T-helper 1 cell treated with Interleukin-12 subunit alpha and Interleukin-12 subunit beta and Interleukin-4 antibody, amounts not matched to agents 30 ng/mL and 1 ng/mL, for 36 hours (primary cell): ENCODE measurements at regions not wholly inside any gene's neighbourhood (a gene's known extent, or its start where the extent isn't known, plus 50 kb on each side); places are given as distances from the start of the nearest gene placed in this dataset.
"Not testable (repeated sequence)": the region's sequence is repeated elsewhere in the genome, so short reads cannot be mapped to it uniquely, and the experiment has no call there.

Source experiments
- intact Hi-C: fragments of 100-400 bp; cut with micrococcal nuclease; formaldehyde crosslinking; loops from one replicate; pipeline ENCODE4 v1.15.1; 2024

DNA sequence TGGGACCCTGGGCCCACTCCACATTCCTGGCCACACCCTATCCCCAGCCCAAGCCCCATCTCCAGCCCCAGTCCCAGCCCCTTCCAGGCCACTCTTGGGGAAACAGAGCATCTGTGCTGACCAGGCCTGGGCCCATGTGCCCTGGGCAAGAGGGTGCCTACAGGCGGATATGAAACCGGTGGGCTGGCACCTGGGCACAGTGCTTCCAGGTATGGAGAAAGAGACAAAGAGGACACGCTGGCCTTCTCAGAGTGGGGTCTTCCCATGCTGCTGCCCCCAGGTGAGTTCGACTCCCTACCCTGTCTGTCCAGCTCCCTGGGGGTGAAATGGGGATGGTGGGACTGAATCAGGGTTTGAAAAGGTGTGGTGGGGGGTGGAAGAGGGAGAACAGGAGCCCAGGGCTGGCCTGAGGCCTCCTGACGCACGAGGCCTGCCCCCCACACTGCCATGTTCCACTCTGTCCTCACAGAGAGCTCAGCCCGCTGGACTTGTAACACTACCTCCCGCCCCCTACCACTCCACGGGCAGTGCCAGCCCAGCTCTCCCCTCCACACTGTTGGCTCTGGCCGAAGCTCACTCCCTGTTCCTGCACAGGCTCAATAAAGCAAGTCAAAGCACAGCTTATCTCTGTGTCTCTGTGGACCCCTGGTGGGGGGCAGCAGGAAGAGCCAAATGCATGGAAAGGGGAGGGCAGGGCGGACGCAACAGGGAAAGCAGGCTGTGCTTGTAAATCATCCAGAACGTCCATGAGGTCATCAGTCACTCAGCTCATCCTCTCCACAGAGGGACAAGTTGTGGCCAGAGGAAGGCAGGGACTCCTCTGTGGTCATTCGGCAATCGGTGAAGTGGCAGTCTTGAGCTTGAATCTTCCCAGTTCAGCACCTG is 71.1 kb upstream of the TMEM97 start:
- intact Hi-C loops = no loop called here

DNA sequence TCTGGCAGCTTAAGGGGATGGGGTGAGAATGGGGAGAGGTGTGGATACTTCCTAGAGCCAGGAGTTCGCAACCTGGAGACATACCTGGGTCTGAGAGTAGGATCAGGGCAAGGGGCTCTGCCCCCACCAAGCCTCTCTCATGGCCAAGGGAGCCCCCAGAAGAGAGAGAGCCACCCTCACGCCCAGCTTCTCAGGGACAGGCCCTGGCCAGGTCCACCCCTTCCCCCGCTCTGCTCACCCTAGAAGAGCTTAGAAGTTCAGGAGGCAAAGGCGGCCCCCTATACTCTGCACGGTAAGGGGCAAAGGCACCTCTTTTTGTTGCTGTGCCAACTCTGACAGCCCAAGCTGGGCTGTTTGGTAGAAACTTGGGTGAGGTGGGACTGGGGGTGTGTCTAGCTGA is 69.3 kb upstream of the TMEM97 start:
- intact Hi-C loops = loop anchor here (10.0 kb wide), 1 partner anchor 205 kb away; the partner anchor contains the start of gene NLK

DNA sequence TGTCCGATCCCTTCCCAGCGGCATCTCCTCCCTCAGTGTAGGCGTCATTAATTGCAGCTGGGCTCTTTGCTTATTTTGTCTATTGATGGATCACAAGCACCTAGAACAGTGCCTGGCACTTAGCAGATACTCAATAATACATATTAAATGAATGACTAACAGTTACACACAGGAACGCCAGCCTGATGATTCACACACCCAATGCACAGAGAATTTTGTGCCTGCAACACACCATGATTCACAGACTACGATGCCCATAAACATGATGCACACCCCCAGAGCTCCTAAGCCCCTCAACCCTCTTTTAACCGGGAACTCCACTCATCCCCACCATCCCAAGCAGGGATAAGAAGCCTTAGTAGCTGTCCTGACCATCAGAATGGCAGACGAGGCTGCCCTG is 66.6 kb upstream of the TMEM97 start:
- intact Hi-C loops = loop anchor here (10.0 kb wide), 1 partner anchor 208 kb away; the partner anchor contains the start of gene NLK

DNA sequence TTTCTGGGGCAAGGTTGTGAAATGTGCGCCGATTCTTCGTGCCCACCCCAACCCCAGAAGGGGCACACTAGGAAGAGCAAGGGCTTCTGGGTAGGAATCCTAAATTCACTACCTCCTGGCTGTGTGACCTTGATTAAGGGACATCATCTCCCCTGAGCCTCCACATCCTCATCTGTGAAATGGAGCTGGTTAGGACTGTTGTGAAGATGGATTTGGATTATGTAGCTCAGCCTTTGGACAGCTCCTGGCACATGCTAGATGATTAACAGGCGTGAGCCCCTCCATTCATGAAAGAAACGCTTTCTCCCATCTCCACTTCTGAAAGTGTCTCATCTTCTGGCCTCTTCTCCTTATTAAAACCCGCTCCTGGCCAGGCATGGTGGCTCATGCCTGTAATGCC is 65.3 kb upstream of the TMEM97 start:
- intact Hi-C loops = loop anchor here (10.0 kb wide), 1 partner anchor 209 kb away; the partner anchor contains the start of gene NLK

DNA sequence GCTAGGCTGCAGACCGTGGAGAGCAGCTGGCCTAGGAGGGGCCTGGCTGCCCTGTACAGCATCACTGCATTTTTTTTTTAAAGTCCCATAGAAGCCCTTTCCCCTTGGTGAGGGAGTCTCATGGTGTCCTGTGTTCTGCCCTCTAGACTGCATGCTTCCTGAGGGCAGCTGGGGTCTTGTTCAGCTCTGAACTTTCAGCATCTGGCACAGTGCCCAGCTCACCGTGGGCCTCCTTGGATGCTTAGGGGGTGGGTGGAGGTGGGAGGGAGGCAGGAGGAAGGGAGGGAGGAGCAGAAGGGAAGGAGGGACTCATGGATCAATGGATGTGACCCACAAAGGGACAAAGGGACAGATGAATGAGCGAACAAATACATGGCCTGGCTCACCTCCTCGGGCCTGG is 63.4 kb upstream of the TMEM97 start:
- intact Hi-C loops = loop anchor here (10.0 kb wide), 1 partner anchor 211 kb away; the partner anchor contains the start of gene NLK

DNA sequence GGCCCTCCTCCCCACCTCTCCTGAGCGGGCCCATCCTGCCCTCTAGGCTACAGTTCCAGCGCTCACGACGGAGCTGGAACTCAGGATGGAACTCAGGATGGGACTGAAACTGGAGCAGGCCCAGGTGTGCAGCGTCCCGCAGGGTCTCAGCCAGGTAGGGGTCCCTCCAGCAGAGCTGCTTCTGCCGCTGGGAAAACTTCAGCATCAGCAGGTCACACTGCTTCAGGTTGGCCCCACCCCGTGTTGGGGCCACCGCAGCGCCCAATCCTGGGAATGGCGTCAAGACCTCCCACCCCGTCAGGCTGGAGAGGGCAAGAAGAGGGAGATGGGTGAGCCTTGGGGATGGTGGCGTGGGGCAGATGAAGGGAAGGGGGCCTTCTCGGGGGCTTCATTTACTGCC is 62.6 kb upstream of the TMEM97 start:
- intact Hi-C loops = loop anchor here (10.0 kb wide), 1 partner anchor 212 kb away; the partner anchor contains the start of gene NLK

DNA sequence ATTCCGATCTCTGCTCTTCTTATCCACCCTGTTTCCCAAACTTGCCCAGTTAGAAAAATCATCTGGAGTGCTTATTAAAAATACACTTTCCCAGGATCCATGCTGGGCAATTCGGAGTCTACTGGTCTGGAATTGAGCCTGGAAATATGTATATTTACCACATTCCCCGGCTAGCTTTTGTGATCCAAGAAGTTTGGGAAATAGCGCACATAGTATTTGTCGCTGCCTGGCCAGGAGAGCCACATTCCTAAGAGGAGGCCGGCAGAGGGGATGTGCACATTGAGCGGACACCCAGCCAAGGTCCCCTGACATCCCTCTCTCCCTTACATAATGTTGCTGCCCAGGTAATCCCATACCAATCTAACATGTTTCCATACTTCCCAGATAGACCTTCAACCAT is 62.1 kb upstream of the TMEM97 start:
- intact Hi-C loops = loop anchor here (10.0 kb wide), 1 partner anchor 212 kb away; the partner anchor contains the start of gene NLK

DNA sequence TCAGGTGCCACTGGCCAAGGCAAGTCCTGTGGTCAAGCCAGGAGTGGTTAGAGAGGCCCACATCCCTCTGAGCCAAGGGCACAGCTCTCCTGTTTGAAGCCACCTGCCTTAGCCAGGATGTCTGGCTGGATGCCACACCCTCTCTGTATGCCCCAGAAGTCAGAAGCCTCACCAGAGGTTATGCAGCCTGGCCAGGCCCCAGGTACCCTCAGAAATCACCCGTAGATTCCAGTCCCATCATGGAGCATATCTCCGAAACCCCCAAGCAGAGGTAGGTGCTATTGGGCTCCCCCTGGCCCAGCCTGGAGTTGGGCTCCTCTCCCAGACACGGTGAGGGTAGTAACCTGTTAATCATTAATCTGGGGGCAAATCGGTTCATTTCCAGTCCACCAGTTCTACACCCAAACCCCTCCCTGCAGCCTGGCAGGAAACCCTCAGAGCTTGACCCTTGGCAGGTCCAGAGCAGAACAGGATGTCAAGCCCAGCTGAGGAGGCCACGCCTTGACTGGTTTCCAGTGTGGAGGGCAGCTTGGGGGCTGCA is 60.6 kb upstream of the TMEM97 start:
- intact Hi-C loops = loop anchor here (10.0 kb wide), 1 partner anchor 214 kb away; the partner anchor contains the start of gene NLK

DNA sequence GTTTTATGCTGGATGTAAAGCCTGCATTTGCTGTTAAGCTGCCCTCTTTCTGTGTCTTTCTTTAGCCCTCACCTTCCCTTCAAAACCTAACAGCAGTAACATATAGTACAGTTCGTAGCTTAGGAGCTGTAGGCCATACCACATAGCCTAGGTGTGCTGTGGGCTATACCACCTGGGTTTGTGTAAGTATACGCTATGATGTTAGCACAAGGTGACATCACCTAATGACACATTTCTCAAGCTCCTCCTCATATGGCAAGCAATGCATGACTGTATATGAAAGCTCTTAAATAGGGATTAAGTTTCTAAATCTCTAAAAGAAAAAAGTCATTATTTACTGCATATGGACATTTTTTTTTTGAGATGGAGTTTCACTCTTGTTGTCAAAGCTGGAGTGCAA is 57.8 kb upstream of the TMEM97 start:
- intact Hi-C loops = no loop called here

DNA sequence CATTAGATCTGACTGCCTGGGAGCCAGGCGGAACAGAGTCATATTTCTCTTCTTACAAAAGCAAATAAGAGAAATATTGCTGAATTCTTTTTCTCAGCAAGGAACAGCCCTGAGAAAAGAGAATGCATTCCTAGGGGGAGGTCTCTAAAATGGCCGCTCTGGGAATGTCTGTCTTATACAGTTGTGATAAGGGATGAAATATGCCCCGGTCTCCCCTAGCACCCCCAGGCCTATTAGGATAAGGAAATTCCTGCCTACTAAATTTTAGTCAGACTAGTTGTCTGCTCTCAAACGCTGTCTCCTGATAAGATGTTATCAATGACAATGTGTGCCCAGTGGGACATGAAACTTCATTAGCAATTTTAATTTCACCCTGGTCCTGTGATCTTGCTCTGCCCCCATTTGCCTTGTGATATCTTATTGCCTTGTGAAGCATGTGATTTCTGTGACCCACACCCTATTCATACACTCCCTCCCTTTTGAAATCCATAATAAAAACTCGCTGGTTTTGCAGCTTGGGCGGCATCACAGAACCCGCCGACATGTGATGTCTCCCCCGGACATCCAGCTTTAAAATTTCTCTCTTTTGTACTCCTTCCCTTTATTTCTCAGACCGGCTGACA is 56.8 kb upstream of the TMEM97 start:
- intact Hi-C loops = not testable (repeated sequence)

DNA sequence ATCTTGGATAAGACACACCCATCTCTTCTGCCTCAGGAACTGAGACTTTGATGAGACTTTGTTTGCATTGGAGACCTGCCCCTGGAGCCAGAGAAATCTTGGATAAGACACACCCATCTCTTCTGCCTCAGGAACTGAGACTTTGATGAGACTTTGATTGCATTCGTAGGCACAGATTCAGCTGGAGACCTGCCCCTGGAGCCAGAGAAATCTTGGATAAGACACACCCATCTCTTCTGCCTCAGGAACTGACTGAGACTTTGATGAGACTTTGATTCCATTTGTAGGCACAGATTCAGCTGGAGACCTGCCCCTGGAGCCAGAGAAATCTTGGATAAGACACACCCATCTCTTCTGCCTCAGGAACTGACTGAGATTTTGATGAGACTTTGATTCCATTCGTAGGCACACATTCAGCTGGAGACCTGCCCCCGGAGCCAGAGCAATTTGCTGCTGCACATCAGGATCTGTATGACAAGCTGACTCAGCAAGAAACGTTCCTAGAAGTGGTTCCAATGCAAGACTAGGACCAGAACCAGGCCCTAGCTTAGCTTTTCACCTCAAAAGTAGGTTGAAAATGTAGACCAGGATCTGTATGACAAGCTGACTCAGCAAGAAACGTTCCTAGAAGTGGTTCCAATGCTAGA is 54.0 kb upstream of the TMEM97 start:
- intact Hi-C loops = not testable (repeated sequence)

DNA sequence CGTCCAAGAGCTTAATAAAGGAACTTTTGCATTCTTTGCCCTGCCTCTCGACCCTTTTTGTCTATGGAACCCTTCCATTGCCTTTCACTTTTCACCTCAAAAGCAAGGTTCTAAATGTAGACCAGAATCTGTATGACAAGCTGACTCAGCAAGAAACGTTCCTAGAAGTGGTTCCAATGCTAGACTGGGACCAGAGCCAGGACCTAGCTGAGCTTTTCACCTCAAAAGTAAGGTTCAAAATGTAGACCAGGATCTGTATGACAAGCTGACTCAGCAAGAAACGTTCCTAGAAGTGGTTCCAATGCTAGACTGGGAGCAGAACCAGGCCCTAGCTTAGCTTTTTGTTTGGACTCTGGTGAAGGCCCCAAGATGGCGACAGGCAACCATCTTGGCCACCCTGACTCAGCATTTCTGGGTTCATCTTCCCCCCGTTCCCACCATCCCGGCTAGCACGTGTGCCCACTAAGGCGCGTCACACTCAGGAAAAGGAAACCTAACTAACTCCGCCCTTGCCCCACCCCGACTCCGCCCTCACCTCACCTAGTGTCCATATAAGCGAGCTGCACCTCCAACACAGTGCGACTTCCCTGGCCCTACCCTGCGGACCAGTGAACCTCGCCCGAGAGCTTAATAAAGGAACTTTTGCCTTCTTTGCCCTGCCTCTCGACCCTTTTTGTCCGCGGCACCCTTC is 53.0 kb upstream of the TMEM97 start:
- intact Hi-C loops = not testable (repeated sequence)

DNA sequence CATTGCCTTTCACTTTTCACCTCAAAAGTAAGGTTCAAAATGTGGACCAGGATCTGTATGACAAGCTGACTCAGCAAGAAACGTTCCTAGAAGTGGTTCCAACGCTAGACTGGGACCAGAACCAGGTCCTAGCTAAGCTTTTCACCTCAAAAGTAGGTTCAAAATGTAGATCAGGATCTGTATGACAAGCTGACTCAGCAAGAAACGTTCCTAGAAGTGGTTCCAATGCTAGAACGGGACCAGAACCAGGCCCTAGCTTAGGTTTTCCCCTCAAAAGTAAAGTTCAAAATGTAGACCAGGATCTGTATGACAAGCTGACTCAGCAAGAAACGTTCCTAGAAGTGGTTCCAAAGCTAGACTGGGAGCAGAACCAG is 52.5 kb upstream of the TMEM97 start:
- intact Hi-C loops = not testable (repeated sequence)

DNA sequence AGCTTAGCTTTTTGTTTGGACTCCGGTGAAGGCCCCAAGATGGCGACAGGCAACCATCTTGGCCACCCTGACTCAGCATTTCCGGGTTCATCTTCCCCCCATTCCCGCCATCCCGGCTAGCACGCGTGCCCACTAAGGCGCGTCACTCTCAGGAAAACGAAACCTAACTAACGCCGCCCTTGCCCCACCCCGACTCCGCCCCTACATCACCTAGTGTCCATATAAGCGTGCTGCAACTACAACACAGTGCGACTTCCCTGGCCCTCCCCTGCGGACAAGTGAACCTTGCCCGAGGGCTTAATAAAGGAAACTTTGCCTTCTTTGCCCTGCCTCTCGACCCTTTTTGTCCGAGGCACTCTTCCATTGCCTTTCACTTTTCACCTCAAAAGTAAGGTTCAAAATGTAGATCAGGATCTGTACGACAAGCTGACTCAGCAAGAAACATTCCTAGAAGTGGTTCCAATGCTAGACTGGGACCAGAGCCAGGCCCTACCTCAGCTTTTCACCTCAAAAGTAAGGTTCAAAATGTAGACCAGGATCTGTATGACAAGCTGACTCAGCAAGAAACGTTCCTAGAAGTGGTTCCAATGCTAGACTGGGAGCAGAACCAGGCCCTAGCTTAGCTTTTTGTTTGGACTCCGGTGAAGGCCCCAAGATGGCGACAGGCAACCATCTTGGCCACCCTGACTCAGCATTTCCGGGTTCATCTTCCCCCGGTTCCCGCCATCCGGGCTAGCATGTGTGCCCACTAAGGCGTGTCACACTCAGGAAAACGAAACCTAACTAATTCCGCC is 51.9 kb upstream of the TMEM97 start:
- intact Hi-C loops = not testable (repeated sequence)

DNA sequence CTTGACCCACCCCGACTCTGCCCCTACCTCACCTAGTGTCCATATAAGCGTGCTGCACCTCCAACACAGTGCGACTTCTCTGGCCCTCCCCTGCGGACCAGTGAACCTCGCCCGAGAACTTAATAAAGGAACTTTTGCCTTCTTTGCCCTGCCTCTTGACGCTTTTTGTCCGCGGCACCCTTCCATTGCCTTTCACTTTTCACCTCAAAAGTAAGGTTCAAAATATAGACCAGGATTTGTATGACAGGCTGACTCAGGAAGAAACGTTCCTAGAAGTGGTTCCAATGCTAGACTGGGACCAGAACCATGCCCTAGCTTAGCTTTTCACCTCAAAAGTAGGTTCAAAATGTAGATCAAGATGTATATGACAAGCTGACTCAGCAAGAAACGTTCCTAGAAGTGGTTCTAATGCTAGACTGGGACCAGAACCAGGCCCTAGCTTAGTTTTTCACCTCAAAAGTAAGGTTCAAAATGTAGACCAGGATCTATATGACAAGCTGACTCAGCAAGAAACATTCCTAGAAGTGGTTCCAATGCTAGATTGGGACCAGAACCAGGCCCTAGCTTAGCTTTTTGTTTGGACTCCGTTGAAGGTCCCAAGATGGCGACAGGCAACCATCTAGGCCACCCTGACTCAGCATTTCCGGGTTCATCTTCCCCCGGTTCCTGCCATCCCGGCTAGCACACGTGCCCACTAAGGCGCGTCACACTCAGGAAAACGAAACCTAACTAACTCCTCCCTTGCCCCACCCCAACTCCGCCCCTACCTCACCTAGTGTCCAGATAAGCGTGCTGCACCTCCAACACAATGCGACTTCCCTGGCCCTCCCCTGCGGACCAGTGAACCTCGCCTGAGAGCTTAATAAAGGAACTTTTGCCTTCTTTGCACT is 51.0 kb upstream of the TMEM97 start:
- intact Hi-C loops = no loop called here

DNA sequence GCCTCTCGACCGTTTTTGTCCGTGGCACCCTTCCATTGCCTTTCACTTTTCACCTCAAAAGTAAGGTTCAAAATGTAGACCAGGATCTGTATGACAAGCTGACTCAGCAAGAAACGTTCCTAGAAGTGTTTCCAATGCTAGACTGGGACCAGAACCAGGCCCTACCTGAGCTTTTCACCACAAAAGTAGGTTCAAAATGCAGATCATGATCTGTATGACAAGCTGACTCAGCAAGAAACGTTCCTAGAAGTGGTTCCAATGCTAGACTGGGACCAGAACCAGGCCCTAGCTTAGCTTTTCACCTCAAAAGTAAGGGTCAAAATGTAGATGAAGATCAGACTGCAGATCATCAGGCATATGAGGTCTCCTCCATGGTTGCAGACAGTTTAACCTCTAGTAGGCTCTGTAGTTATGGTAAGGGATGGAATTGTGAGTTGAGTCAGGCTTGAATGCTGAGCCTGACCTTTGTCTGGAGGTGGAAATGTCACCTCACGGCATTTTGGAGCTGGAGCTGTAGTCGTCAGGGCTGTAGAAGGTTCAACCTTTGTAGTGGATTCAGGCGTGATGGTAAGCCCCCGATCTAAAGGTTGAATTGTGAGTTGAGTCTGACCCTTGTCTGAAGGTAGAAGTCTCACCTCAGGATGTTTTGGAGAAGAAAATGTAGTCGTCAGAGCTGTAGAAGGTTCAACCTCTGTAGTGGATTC is 50.2 kb upstream of the TMEM97 start:
- intact Hi-C loops = no loop called here
